ENCODE measurements at regions not wholly inside any gene's neighbourhood (a gene's known extent, or its start where the extent isn't known, plus 50 kb on each side); places are given as distances from the start of the nearest gene placed in this dataset.

DNA sequence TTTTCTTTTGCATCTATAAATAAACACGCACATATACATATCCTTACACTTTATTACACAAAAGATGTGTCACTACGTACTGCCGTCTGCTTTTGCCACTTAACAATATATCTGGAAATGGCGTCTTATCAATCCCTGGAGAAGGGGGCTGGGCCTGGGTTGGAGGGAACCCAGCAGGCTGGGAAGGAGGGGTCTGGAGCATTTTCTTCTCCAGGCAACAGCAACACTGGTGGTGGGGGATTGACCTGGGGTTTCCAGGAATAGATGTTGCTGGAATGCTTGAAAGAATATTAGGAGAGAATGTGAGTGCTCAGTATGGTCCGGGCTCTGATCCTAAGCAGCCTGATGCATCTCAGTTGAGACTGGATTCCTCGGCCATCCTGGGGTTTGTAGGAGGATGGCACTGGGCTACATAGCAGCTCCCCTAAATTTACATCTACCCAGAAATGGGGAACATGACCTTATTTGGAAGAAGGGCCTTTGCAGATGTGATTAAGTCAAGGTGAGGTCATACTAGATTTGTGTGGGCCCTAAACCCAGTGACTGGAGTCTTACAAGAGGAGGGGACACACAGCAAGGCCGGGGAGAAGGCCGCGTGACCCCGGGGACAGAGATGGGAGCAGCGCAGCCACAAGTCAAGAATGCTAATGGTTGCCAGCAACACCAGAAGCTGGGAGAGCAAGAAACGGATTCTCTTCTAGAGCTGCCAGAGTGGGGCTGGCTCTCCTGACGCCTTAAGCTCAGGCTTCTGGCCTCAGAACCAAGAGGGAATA is 98.6 kb downstream of the SIK1 start:
- H3K4me3 ChIP-seq (ENCODE audit: low read depth, low read length): no peak overlapping the region
- no peak for DNase-seq (ENCODE audit: low read depth in 4 of 6, low spot score in 6 of 6)
- WGBS (ENCODE audit: insufficient coverage): 91% methylated on average over 9 of the region's 13 CpGs
- H3K27ac ChIP-seq (ENCODE audit: low read depth, low read length): no peak overlapping the region
- no peaks in the 10 kb centered on the region for H3K9me3 ChIP-seq (ENCODE audit: control insufficient read depth, insufficient read depth, low read length)
- peaks cover 2% of the 10 kb centered on the region for H3K27me3 ChIP-seq (ENCODE audit: control insufficient read depth, insufficient read depth, low read length)
- H3K4me1 ChIP-seq (ENCODE audit: control insufficient read depth, insufficient read depth, low read length): peaks cover 58% of the 10 kb centered on the region
- H3K36me3 ChIP-seq (ENCODE audit: control insufficient read depth, insufficient read depth, low read length): no peaks in the 10 kb centered on the region

- H3K27me3 ChIP-seq (ENCODE audit: control insufficient read depth, insufficient read depth, low read length): no peaks in the 10 kb centered on the region
- peaks cover 58% of the 10 kb centered on the region for H3K4me1 ChIP-seq (ENCODE audit: control insufficient read depth, insufficient read depth, low read length)
- DNase-seq (ENCODE audit: low read depth in 4 of 6, low spot score in 6 of 6): no peak
- 82% methylated on average over 7 of the region's 11 CpGs for WGBS (ENCODE audit: insufficient coverage)
- no peaks in the 10 kb centered on the region for H3K36me3 ChIP-seq (ENCODE audit: control insufficient read depth, insufficient read depth, low read length)
- no peak overlapping the region for H3K4me3 ChIP-seq (ENCODE audit: low read depth, low read length)
- no peaks in the 10 kb centered on the region for H3K9me3 ChIP-seq (ENCODE audit: control insufficient read depth, insufficient read depth, low read length)
- no peak overlapping the region for H3K27ac ChIP-seq (ENCODE audit: low read depth, low read length)
These were observed 100.8 kb downstream of the SIK1 start for GRCh38 chr21:43325968-43326715.

- Histone ChIP-seq H3K36me3 (ENCODE audit: control insufficient read depth, insufficient read depth, low read length) (no peaks in the 10 kb centered on the region), H3K27ac (ENCODE audit: low read depth, low read length) (no peak overlapping the region), H3K4me1 (ENCODE audit: control insufficient read depth, insufficient read depth, low read length) (peaks cover 57% of the 10 kb centered on the region), H3K27me3 (ENCODE audit: control insufficient read depth, insufficient read depth, low read length) (no peaks in the 10 kb centered on the region), H3K9me3 (ENCODE audit: control insufficient read depth, insufficient read depth, low read length) (no peaks in the 10 kb centered on the region), H3K4me3 (ENCODE audit: low read depth, low read length) (no peak overlapping the region)
- 93% methylated on average over 5 of the region's 5 CpGs for WGBS (ENCODE audit: insufficient coverage)
- no peak for DNase-seq (ENCODE audit: low read depth in 4 of 6, low spot score in 6 of 6)
These were observed 101.9 kb downstream of the SIK1 start for GRCh38 chr21:43325036-43325435.

- Histone ChIP-seq H3K9me3 (ENCODE audit: control insufficient read depth, insufficient read depth, low read length) (no peaks in the 10 kb centered on the region), H3K27me3 (ENCODE audit: control insufficient read depth, insufficient read depth, low read length) (no peaks in the 10 kb centered on the region), H3K36me3 (ENCODE audit: control insufficient read depth, insufficient read depth, low read length) (no peaks in the 10 kb centered on the region), H3K27ac (ENCODE audit: low read depth, low read length) (no peak overlapping the region), H3K4me1 (ENCODE audit: control insufficient read depth, insufficient read depth, low read length) (peaks cover 57% of the 10 kb centered on the region), H3K4me3 (ENCODE audit: low read depth, low read length) (no peak overlapping the region)
- DNase-seq (ENCODE audit: low read depth in 4 of 6, low spot score in 6 of 6): no peak
- 90% methylated on average over 12 of the region's 14 CpGs for WGBS (ENCODE audit: insufficient coverage)
These were observed 102.3 kb downstream of the SIK1 start for GRCh38 chr21:43324596-43324995.

GRCh38 chr21:43323244-43324005 is 103.5 kb downstream of the SIK1 start:
- WGBS (ENCODE audit: insufficient coverage): 48% methylated on average over 23 of the region's 23 CpGs

GRCh38 chr21:43322805-43323204 is 104.1 kb downstream of the SIK1 start:
- Histone ChIP-seq H3K36me3 (ENCODE audit: control insufficient read depth, insufficient read depth, low read length) (no peaks in the 10 kb centered on the region), H3K4me1 (ENCODE audit: control insufficient read depth, insufficient read depth, low read length) (peaks cover 59% of the 10 kb centered on the region), H3K4me3 (ENCODE audit: low read depth, low read length) (no peak overlapping the region), H3K9me3 (ENCODE audit: control insufficient read depth, insufficient read depth, low read length) (no peaks in the 10 kb centered on the region), H3K27me3 (ENCODE audit: control insufficient read depth, insufficient read depth, low read length) (peaks cover 2% of the 10 kb centered on the region), H3K27ac (ENCODE audit: low read depth, low read length) (peak overlapping the region; percentile 63)
- no peak for DNase-seq (ENCODE audit: low read depth in 4 of 6, low spot score in 6 of 6)
- 64% methylated on average over 8 of the region's 8 CpGs for WGBS (ENCODE audit: insufficient coverage)

More at GRCh38 chr21:43323244-43324005, 103.5 kb downstream of the SIK1 start:
- H3K9me3 ChIP-seq (ENCODE audit: control insufficient read depth, insufficient read depth, low read length): no peaks in the 10 kb centered on the region
- peak overlapping the region; percentile 63 for H3K27ac ChIP-seq (ENCODE audit: low read depth, low read length)
- H3K27me3 ChIP-seq (ENCODE audit: control insufficient read depth, insufficient read depth, low read length): peaks cover 2% of the 10 kb centered on the region
- peak in 5 of 6 donors; percentile 65 to 93 (median 78) for DNase-seq (ENCODE audit: low read depth in 4 of 6, low spot score in 6 of 6)
- H3K36me3 ChIP-seq (ENCODE audit: control insufficient read depth, insufficient read depth, low read length): no peaks in the 10 kb centered on the region
- H3K4me1 ChIP-seq (ENCODE audit: control insufficient read depth, insufficient read depth, low read length): peaks cover 59% of the 10 kb centered on the region
- no peak overlapping the region for H3K4me3 ChIP-seq (ENCODE audit: low read depth, low read length)

DNA sequence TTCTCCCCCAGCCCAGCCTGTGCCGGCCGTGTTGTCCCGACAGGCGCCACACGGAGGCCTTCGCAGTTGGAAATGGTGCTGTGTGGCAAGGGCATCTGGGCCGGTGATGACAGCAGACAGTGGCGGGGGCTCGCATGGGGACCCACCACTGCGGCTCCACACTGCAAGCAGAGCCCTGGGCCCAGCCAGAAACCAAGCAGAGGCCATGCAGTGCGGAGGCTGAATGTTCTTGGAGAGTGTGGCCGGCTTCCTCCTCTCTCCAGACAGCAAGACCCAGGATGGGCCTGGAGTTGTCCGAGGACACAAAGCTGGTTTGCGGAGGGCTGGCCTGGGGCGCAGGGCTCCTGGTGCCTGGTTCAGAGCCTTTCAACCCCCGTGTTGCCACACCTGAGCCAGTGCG is 104.6 kb downstream of the SIK1 start:
- peaks cover 59% of the 10 kb centered on the region for H3K4me1 ChIP-seq (ENCODE audit: control insufficient read depth, insufficient read depth, low read length)
- peaks cover 3% of the 10 kb centered on the region for H3K9me3 ChIP-seq (ENCODE audit: control insufficient read depth, insufficient read depth, low read length)
- peaks cover 2% of the 10 kb centered on the region for H3K27me3 ChIP-seq (ENCODE audit: control insufficient read depth, insufficient read depth, low read length)
- H3K27ac ChIP-seq (ENCODE audit: low read depth, low read length): peak overlapping the region; percentile 63
- no peak for DNase-seq (ENCODE audit: low read depth in 4 of 6, low spot score in 6 of 6)
- WGBS (ENCODE audit: insufficient coverage): 94% methylated on average over 15 of the region's 17 CpGs
- H3K36me3 ChIP-seq (ENCODE audit: control insufficient read depth, insufficient read depth, low read length): no peaks in the 10 kb centered on the region
- no peak overlapping the region for H3K4me3 ChIP-seq (ENCODE audit: low read depth, low read length)

GRCh38 chr21:43321611-43322010 is 105.3 kb downstream of the SIK1 start:
- Histone ChIP-seq H3K4me1 (ENCODE audit: control insufficient read depth, insufficient read depth, low read length) (peaks cover 59% of the 10 kb centered on the region), H3K36me3 (ENCODE audit: control insufficient read depth, insufficient read depth, low read length) (no peaks in the 10 kb centered on the region), H3K4me3 (ENCODE audit: low read depth, low read length) (no peak overlapping the region), H3K9me3 (ENCODE audit: control insufficient read depth, insufficient read depth, low read length) (peaks cover 3% of the 10 kb centered on the region), H3K27ac (ENCODE audit: low read depth, low read length) (no peak overlapping the region), H3K27me3 (ENCODE audit: control insufficient read depth, insufficient read depth, low read length) (peaks cover 2% of the 10 kb centered on the region)
- 91% methylated on average over 9 of the region's 9 CpGs for WGBS (ENCODE audit: insufficient coverage)
- no peak for DNase-seq (ENCODE audit: low read depth in 4 of 6, low spot score in 6 of 6)

DNA sequence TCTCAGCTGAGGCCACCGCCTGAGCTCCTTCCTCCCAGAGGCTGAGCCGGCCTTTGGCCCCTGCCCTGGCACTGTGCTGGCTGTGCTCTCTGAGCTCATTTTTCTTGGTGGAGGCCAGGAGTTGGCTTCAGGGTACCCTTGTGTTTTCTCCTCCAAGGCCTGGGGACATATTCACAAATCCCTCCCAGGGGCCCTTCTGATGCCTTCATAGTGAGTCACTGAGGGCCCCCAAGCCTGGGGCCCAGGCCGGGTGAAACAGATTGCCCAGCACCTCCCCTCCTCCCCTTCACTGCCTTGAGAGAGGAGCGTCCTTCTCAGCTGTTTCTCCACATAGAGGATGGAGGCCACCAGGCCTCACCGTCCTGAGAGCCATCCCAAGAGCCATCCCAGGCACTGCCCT is 105.8 kb downstream of the SIK1 start:
- DNase-seq (ENCODE audit: low read depth in 4 of 6, low spot score in 6 of 6): no peak
- Histone ChIP-seq H3K4me3 (ENCODE audit: low read depth, low read length) (no peak overlapping the region), H3K27ac (ENCODE audit: low read depth, low read length) (no peak overlapping the region), H3K36me3 (ENCODE audit: control insufficient read depth, insufficient read depth, low read length) (no peaks in the 10 kb centered on the region), H3K27me3 (ENCODE audit: control insufficient read depth, insufficient read depth, low read length) (peaks cover 2% of the 10 kb centered on the region), H3K4me1 (ENCODE audit: control insufficient read depth, insufficient read depth, low read length) (peaks cover 59% of the 10 kb centered on the region), H3K9me3 (ENCODE audit: control insufficient read depth, insufficient read depth, low read length) (peaks cover 3% of the 10 kb centered on the region)
- 83% methylated on average over 4 of the region's 5 CpGs for WGBS (ENCODE audit: insufficient coverage)

Measured in spinal cord (tissue), 9 donors.